Gastrocnemius medialis (tissue), 4 donors: ENCODE measurements at regions not wholly inside any gene's neighbourhood (a gene's known extent, or its start where the extent isn't known, plus 50 kb on each side); places are given as distances from the start of the nearest gene placed in this dataset.

Source experiments
- ATAC-seq, 2 donors: fragments of 150-250 bp; one replicate each; pipeline ENCODE4 v1.9.1; 2016
- DNase-seq, 2 donors: peaks; one replicate each; pipeline ENCODE4 v3.0.0-alpha.2; 2019
- H3K27ac ChIP-seq, 4 donors: fragments of 200-600 bp; sonication (generic); 1 replicate in 1 of 4; 2 replicates in 3 of 4; pipeline ENCODE4 v1.5.1; 2016 to 2018; ENCODE audit warnings: mild to moderate bottlenecking in 2 of 4, moderate library complexity in 1 of 4
- H3K27me3 ChIP-seq, 3 donors: fragments of 200-600 bp; sonication (generic) in 2 of 3; 1 replicate in 1 of 3; 2 replicates in 2 of 3; pipeline versions ENCODE4 v1.5.1 to v1.6.0; 2016 to 2019; ENCODE audit warnings: mild to moderate bottlenecking in 1 of 3, moderate library complexity in 1 of 3
- H3K36me3 ChIP-seq, 2 donors: fragments of 200-600 bp; sonication (generic) in 1 of 2; one replicate each; pipeline ENCODE4 v1.5.1; 2017 to 2018
- H3K4me1 ChIP-seq, 2 donors: fragments of 200-600 bp; sonication (generic) in 1 of 2; one replicate each; pipeline ENCODE4 v1.5.1; 2016 to 2017; ENCODE audit warnings: mild to moderate bottlenecking in 2 of 2
- H3K4me3 ChIP-seq, 4 donors: fragments of 200-600 bp; sonication (generic) in 3 of 4; 1 replicate in 1 of 4; 2 replicates in 3 of 4; pipeline ENCODE4 v1.5.1; 2016 to 2019; ENCODE audit warnings: mild to moderate bottlenecking in 2 of 4
- H3K9me3 ChIP-seq, 3 donors: fragments of 200-600 bp; sonication (generic) in 2 of 3; 1 replicate in 1 of 3; 2 replicates in 2 of 3; pipeline ENCODE4 v1.5.1; 2016 to 2019
- POLR2A ChIP-seq, 2 donors: fragments of 450-650 bp; IDR thresholded peaks; one replicate each; pipeline ENCODE4 v1.6.1; 2017; ENCODE audit warnings: antibody characterized with exemption in 2 of 2, mild to moderate bottlenecking in 2 of 2, moderate library complexity in 2 of 2
- in situ Hi-C, 4 donors: fragments of 200-750 bp; cut with MboI; loops; one replicate each; pipeline versions ENCODE4 v1.15.0 to v1.8.0; 2017; ENCODE audit warnings: low sequenced_read_pairs in 4 of 4
- intact Hi-C: fragments of 100-400 bp; cut with DNase I; formaldehyde crosslinking; loops from one replicate; pipeline ENCODE4 v1.15.1; 2023; ENCODE audit warnings: low total_unique reads
- TF ChIP-seq, protein P1 (sequence below), 5 experiments: fragments of 450-650 bp in 3 of 5; fragments of 200-600 bp in 2 of 5; sonication (generic) in 2 of 5; IDR thresholded peaks in 4 of 5; conservative IDR thresholded peaks in 1 of 5; 1 replicate in 4 of 5; 2 replicates in 1 of 5; pipeline ENCODE4 v1.5.1; 2016 to 2019; ENCODE audit warnings: antibody characterized with exemption in 5 of 5, mild to moderate bottlenecking in 3 of 5, moderate library complexity in 3 of 5

DNA sequence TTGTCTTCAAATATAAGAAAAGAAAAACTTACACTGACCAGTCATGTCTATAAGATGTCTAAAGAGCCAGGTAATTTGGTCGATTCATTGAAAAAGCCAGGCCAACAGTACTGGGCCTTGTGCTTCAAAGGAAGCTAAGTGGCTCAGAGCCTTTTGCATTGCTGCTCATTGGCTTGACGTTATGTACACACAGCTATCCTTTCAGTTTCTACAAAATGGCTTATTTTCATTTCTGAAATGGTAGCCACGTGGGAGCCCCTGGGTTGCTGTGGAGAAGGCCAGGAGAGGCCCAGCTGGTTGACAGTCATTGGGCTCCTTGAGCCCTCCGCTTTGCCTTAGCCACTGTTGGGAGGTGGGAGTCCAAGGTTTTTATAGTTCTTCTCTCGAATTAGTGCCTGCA, 199.1 kb upstream of the CXorf66 start:
- in situ Hi-C loops = no loop called here
- Histone ChIP-seq H3K4me3 (no peak overlapping the region), H3K9me3 (no peaks in the 10 kb centered on the region), H3K4me1 (peaks cover 0 to 3% of the 10 kb centered on the region in 2 donors), H3K27me3 (no peaks in the 10 kb centered on the region), H3K27ac (no peak overlapping the region), H3K36me3 (no peaks in the 10 kb centered on the region)
- intact Hi-C loops = no loop called here
- TF ChIP-seq POLR2A (IDR thresholded peaks at IDR 0.05) = no peak
- TF ChIP-seq, protein P1, sequence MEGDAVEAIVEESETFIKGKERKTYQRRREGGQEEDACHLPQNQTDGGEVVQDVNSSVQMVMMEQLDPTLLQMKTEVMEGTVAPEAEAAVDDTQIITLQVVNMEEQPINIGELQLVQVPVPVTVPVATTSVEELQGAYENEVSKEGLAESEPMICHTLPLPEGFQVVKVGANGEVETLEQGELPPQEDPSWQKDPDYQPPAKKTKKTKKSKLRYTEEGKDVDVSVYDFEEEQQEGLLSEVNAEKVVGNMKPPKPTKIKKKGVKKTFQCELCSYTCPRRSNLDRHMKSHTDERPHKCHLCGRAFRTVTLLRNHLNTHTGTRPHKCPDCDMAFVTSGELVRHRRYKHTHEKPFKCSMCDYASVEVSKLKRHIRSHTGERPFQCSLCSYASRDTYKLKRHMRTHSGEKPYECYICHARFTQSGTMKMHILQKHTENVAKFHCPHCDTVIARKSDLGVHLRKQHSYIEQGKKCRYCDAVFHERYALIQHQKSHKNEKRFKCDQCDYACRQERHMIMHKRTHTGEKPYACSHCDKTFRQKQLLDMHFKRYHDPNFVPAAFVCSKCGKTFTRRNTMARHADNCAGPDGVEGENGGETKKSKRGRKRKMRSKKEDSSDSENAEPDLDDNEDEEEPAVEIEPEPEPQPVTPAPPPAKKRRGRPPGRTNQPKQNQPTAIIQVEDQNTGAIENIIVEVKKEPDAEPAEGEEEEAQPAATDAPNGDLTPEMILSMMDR (IDR thresholded peaks at IDR 0.05 in 4 of 5, conservative IDR thresholded peaks at IDR 0.05 in 1 of 5) = no peak
- DNase-seq = no peak
- ATAC-seq = no peak

DNA sequence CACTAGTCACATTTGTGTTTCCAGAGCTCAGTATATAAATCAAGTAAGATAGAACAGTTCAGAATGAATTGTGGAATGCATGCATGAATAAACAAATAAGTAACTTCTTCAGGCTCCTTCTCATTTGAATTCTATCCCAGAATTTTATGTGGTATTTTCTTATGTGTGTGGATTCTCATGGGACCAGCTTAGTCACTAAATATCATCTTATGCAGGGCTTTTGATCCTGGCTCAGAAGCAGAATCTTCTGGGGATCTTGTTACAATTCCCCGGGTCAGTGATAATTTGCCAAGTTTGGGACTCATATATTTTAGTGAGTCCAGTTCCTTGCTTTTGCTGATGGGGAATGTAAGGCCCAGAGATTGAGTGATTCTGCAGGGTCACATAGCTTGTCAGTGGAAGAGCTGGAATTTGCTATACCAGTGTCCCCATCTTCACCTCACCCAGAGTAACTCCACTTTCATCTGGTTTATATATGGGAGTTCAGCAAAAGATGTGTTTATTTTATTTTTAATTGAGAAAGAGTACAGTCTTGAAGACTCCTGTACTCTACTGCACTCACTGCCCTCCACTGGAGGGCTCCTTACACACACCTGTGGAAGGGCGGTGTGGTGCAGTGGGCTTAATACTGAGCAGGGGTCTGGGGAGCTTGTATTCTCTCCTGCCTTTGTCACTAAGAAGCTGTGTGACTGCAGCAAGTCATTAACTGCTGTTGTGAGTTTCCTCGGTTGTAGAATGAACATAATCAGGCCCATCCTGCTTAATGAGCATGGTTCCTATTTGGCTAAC, 198.2 kb upstream of the CXorf66 start:
- H3K4me1 ChIP-seq = peaks cover 0 to 3% of the 10 kb centered on the region in 2 donors
- intact Hi-C loops = no loop called here
- in situ Hi-C loops = no loop called here
- no peak overlapping the region for H3K4me3 ChIP-seq
- no peak for ATAC-seq
- H3K27me3 ChIP-seq = no peaks in the 10 kb centered on the region
- TF ChIP-seq, protein P1 (IDR thresholded peaks at IDR 0.05 in 4 of 5, conservative IDR thresholded peaks at IDR 0.05 in 1 of 5) = no peak
- TF ChIP-seq POLR2A (IDR thresholded peaks at IDR 0.05) = no peak
- no peaks in the 10 kb centered on the region for H3K36me3 ChIP-seq
- no peak overlapping the region for H3K27ac ChIP-seq
- no peak for DNase-seq
- H3K9me3 ChIP-seq = no peaks in the 10 kb centered on the region

DNA sequence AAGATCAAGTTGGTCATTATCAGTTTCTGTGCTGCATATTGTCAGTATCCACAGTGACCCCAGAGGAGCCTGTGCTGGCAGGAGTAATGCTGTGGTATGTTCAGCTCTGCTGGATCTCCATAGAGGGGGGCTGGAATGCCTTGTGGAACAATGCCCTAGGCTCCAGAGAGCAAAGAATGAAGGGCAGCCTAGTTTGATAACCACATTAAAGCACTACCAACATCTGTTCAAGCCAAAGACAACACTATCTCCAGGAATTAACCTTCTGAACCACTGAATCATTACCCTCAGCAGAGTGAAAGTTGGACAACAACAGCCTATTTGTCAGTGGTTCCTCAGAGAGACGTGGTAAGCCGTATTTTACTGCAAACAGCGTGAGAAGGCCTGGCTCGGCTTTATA, 192.3 kb upstream of the CXorf66 start:
- intact Hi-C loops (no loop called here), in situ Hi-C loops (no loop called here)
- ATAC-seq (no peak), DNase-seq (no peak)
- H3K36me3 ChIP-seq = no peaks in the 10 kb centered on the region
- H3K27me3 ChIP-seq = no peaks in the 10 kb centered on the region
- H3K27ac ChIP-seq = no peak overlapping the region
- H3K4me1 ChIP-seq = peaks cover 0 to under 1% of the 10 kb centered on the region in 2 donors
- H3K9me3 ChIP-seq = no peaks in the 10 kb centered on the region
- TF ChIP-seq POLR2A (IDR thresholded peaks at IDR 0.05) = no peak
- TF ChIP-seq, protein P1 (IDR thresholded peaks at IDR 0.05 in 4 of 5, conservative IDR thresholded peaks at IDR 0.05 in 1 of 5) = no peak
- H3K4me3 ChIP-seq = no peak overlapping the region

DNA sequence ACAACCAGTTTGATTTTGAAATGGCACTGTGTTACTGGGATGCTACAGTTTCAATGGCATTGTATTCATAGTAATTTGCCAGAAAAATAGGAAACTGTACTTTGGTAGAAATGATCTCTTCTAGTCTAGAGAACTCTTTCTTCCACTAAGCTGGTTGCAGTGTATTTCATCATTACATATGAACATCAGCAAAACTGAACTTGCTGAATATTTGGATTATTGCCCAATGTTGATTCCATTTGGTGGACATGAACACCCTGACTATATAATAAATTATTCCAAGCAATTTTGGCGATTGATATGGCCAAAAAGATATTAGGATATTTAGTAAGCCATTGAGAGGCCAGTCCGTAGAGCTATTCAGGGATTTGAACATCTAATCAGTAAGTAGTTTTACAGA, 191.8 kb upstream of the CXorf66 start:
- Histone ChIP-seq H3K27ac (no peak overlapping the region), H3K27me3 (no peaks in the 10 kb centered on the region), H3K4me1 (no peaks in the 10 kb centered on the region), H3K9me3 (no peaks in the 10 kb centered on the region), H3K4me3 (no peak overlapping the region), H3K36me3 (no peaks in the 10 kb centered on the region)
- DNase-seq (no peak), ATAC-seq (no peak)
- in situ Hi-C loops = no loop called here
- intact Hi-C loops = no loop called here
- TF ChIP-seq, protein P1 (IDR thresholded peaks at IDR 0.05 in 4 of 5, conservative IDR thresholded peaks at IDR 0.05 in 1 of 5) = no peak
- no peak for TF ChIP-seq POLR2A (IDR thresholded peaks at IDR 0.05)

DNA sequence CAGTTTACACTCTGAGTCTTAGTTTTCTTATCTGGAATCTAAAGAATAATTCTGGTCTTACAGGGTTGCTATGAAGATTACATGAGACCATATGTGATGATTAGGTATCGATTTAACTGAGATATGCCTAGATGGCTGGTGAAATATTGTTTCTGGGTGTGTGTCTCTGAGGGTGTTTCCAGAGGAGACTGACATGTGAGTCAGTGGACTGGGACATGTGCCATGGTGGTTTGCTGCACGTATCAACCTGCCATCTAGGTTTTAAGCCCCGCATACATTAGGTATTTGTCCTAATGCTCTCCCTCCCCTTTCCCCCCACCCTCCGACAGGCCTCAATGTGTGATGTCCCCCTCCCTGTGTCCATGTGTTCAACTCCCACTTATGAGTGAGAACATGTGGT, 186.0 kb upstream of the CXorf66 start:
- no peaks in the 10 kb centered on the region for H3K27me3 ChIP-seq
- ATAC-seq (no peak), DNase-seq (no peak)
- no peak overlapping the region for H3K27ac ChIP-seq
- intact Hi-C loops = no loop called here
- no peaks in the 10 kb centered on the region for H3K9me3 ChIP-seq
- no peaks in the 10 kb centered on the region for H3K4me1 ChIP-seq
- no peak overlapping the region for H3K4me3 ChIP-seq
- no peaks in the 10 kb centered on the region for H3K36me3 ChIP-seq
- in situ Hi-C loops = no loop called here
- no peak for TF ChIP-seq POLR2A (IDR thresholded peaks at IDR 0.05)
- TF ChIP-seq, protein P1 (IDR thresholded peaks at IDR 0.05 in 4 of 5, conservative IDR thresholded peaks at IDR 0.05 in 1 of 5) = no peak
